Endometrium (tissue), 2 donors: ENCODE measurements at regions not wholly inside any gene's neighbourhood (a gene's known extent, or its start where the extent isn't known, plus 50 kb on each side); places are given as distances from the start of the nearest gene placed in this dataset.

Experiments used
- FAIRE-seq: peaks from 2 replicates; lab custom pipeline; 2012; peaks lifted over from hg19 to GRCh38; lab: Jason Lieb, UNC
- donor health status: control.
- donor health status: control.

GRCh38 chr2:37809931-37810570 is 115.0 kb upstream of the RMDN2 start:
- no peak for FAIRE-seq

- FAIRE-seq: no peak
Observed at GRCh38 chr2:37812414-37812813, 112.7 kb upstream of the RMDN2 start.

GRCh38 chr2:37812941-37813730 is 112.0 kb upstream of the RMDN2 start:
- FAIRE-seq: no peak

- FAIRE-seq: no peak
Observed at GRCh38 chr2:37816036-37816435, 109.1 kb upstream of the RMDN2 start.

DNA sequence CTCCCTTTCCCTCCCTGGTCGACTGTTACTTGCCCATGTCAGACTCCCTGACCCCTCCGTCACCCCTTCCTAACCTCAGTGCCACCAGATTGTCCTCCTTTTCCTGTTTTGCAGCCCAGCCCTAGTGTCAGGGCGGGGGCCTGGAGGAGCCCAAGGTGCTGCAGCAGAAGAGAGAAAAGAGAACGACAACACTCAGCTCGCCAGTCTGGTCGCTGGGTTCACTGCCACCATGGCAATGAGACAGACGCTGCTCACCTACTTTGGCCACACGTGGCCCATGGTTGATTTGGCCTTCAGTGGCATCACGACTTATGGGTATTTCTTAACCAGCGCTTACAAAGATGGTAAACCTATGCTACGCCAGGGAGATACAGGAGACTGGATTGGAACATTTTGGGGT is 108.4 kb upstream of the RMDN2 start:
- no peak for FAIRE-seq

DNA sequence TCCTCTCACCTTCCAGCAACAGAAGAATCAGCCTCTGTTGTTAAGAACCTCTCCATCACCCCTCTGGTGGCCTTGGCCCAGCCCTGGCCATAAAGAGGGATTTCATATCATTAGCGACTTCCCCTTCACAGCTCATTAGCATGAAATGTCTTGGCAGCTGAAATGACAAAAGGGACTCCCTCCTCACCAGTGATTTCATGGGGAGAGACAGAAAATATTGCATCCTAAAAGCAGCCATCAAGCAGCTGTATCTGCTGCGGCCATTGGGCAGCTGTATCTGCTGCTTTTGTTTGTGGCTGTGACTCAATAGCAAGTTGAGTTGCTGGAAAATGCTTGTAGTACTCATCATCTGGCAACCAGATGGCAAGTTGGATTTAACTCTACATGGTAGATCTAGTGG is 105.9 kb upstream of the RMDN2 start:
- FAIRE-seq: peak; percentile 67

GRCh38 chr2:37820471-37820986 is 104.6 kb upstream of the RMDN2 start:
- FAIRE-seq: no peak

DNA sequence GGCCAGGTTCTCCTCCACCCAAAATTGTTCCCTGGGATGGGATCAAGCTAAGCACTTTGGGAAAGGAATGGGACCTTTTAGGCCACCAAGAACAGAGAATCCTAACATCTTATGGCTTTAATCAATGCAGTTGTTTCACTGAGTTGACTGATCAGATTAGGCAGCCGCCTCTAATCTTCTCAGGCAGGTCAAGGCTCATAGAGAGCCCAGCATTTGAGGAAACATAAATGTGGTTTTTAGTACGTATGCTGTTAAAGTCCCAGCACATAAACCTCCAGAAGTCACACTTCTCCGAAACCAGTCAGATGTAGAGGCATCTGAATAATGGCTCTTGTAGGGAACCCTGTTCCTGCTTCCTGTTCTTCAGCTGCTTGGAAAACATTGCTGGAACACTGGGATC is 99.5 kb upstream of the RMDN2 start:
- no peak for FAIRE-seq

GRCh38 chr2:37826611-37827010 is 98.5 kb upstream of the RMDN2 start:
- no peak for FAIRE-seq

DNA sequence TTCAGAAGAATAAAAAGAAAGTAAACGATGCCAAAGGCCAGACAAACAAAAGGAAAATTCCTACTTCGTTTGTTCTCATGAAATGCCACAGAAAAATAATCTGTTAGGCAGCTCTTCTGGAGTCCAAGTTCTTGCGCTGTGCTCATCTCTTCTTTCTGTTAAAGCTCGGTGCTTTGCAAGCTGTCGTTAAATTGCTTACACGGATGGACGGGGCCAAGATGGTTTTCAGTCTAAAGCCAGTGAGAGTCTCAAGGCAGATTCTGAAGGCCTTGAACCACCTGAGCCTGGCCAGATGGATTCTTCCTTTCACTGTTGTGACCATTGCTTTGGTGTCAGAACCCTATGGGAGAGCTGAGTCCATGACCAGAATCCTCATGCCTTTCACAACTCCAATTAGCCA is 97.6 kb upstream of the RMDN2 start:
- FAIRE-seq: no peak

DNA sequence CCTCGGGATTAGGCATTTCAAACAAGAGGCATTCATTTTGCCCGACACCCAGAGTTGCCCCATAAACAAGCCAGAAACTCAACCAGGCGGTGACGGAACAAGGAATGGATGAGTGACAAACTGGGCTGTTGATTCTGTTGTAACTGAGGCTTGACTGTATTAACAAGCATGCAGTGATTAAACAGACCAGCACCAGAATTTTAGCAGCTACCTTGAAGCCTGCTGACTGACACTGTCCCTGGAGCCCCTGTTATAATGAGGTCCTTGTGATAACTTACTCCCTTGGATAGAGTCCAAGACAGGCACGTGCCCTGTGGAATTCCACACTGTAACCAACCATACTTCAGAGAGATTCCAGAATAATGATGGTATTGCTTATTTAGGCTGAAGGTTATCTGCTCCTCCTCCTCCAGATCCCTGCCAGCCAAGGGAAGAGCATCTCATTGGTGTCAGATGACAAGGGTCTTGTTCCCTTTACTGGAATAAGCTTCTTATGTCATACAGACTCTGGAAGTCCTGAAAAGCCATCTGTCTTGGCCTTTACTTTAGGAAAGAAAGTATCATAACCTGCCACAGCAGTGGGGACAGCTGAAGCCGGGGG is 97.1 kb upstream of the RMDN2 start:
- no peak for FAIRE-seq

DNA sequence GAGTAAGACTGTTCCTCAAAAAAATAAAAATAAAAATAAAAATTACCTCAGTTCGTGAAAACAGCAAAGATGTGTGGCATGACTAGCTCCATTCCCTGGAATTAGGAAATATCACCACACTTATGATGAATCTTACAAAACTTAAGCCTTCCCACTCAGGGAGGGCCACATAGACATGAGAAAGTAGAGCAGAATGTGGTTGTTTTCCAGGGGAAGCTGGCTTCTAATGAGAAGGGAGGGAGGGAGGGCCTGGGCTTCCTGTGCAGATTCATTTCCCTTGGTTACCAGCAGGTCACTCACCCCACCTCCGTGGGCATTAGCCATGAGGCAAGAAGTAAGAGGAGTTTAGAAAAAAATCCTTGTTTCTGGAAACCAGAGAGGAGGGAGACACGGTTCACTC is 95.9 kb upstream of the RMDN2 start:
- no peak for FAIRE-seq

- FAIRE-seq: no peak
Observed at GRCh38 chr2:37829616-37830395, 95.3 kb upstream of the RMDN2 start.

GRCh38 chr2:37830636-37831035 is 94.5 kb upstream of the RMDN2 start:
- peak; percentile 70 for FAIRE-seq

GRCh38 chr2:37831081-37831780 is 93.9 kb upstream of the RMDN2 start:
- FAIRE-seq: no peak

DNA sequence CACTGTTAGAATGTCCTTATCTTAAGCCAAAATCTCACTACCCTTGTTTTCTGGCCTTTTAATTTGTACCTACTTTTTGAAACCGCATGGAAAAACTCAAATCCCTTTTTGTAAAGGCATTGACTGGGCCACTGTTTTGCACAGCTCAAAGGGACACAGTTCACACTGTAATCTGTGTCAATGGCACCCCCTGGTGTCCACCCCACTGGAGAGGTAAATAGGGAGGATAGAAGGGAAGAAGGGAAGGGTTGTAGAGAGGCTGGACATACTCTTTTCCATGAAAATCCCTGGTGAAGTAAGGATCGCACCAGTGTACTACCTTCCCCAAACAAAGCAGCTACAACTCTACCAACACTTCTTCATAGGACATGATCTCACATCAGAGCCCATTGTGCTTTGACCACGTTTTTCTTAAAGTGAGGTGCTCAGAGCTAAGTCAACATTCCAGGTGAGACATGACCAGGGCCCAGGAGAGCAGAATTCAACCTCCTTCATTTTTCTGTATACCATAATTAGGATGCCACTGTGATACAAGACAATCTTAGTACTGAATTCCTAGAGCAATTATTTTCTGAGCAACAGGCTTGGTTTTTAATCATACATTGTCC is 92.4 kb upstream of the RMDN2 start:
- FAIRE-seq: no peak

- FAIRE-seq: no peak
Observed at GRCh38 chr2:37833423-37833822, 91.7 kb upstream of the RMDN2 start.

DNA sequence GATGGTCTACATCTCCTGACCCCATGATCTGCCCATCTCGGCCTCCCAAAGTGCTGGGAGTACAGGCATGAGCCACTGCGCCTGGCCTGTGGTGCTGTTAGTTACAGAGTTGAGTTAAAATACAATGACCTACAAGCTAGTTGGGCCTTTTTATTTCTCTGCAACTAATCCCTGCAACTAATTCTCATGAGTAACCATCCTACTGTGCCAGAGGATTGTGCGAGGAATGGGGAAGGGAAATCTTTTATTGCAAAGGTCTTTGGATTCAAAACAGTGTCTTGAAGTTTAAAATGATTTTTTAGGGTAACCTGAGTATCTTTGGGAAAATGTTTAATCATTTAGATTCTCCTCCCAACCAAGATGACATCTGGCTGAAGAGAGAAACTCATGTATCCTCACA is 88.8 kb upstream of the RMDN2 start:
- FAIRE-seq: no peak

GRCh38 chr2:37836711-37837110 is 88.4 kb upstream of the RMDN2 start:
- FAIRE-seq: no peak

- FAIRE-seq: peak; percentile 98
Observed at GRCh38 chr2:37837628-37838328, 87.3 kb upstream of the RMDN2 start.
